Endothelial cell of umbilical vein (primary cell): ENCODE measurements at regions not wholly inside any gene's neighbourhood (a gene's known extent, or its start where the extent isn't known, plus 50 kb on each side); places are given as distances from the start of the nearest gene placed in this dataset.

Source experiments
- CTCF ChIP-seq, 2 donors: IDR thresholded peaks; 1 replicate in 1 of 2; 2 replicates in 1 of 2; pipeline ENCODE4 v1.5.1; 2011; ENCODE audit warnings: low read length in 2 of 2, mild to moderate bottlenecking in 2 of 2, moderate library complexity in 2 of 2, control low read depth in 1 of 2, inconsistent platforms in 1 of 2, low read depth in 1 of 2; ENCODE audit not compliant: insufficient read depth in 1 of 2; ENCODE audit errors: extremely low read depth in 1 of 2
- EZH2 ChIP-seq: IDR thresholded peaks from 2 replicates; pipeline ENCODE4 v1.6.1; 2012; ENCODE audit warnings: borderline replicate concordance, low read depth, mild to moderate bottlenecking, moderate library complexity, low read length, inconsistent platforms; ENCODE audit not compliant: severe bottlenecking

- TF ChIP-seq CTCF (IDR thresholded peaks at IDR 0.05; ENCODE audit: extremely low read depth in 1 of 2, insufficient read depth in 1 of 2, low read depth in 1 of 2, low read length in 2 of 2): no peak
- no peak for TF ChIP-seq EZH2
Observed at GRCh38 chr1:56302878-56303277, 276.5 kb downstream of the PLPP3 start.
